ENCODE measurements at regions not wholly inside any gene's neighbourhood (a gene's known extent, or its start where the extent isn't known, plus 50 kb on each side); places are given as distances from the start of the nearest gene placed in this dataset.

DNA sequence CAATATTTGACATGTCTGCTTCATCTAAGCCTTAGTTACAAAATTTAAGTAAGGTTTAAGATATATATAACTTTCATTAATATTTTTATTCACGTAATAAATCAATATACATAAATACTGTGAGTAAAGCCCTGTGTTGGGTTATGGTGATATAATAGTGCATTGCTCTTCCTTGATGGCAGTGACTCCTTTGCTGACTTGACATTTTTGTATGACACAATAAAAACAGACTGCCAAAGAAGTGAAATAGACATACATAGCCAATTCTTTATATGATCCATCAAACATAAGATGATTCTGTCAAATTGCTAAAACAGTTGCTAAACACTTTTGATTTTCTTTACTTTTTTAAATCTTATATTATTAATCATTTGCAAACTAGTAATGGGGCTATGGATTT is 1518.2 kb downstream of the EFNA5 start:
- Histone ChIP-seq H3K27ac (ENCODE audit: low read depth, low read length) (no peak overlapping the region), H3K27me3 (ENCODE audit: insufficient read depth, low read length) (no peaks in the 10 kb centered on the region), H3K9me3 (ENCODE audit: control insufficient read depth in 1 of 2, low read length in 2 of 2) (no peaks in the 10 kb centered on the region), H3K36me3 (ENCODE audit: insufficient read depth, low read length) (no peaks in the 10 kb centered on the region), H3K4me3 (ENCODE audit: low read length in 2 of 2) (no peak overlapping the region), H3K4me1 (ENCODE audit: insufficient read depth, low read length) (no peaks in the 10 kb centered on the region)
- intact Hi-C loops (cut with micrococcal nuclease): no loop called here
- ChIA-PET POLR2A (ENCODE audit: partially characterized antibody) (no interaction called here), CTCF (ENCODE audit: partially characterized antibody) (no interaction called here)
- no peaks in the 10 kb centered on the region for H3K36me3 Mint-ChIP-seq
- no peaks in the 10 kb centered on the region for H3K27me3 Mint-ChIP-seq
- no peak overlapping the region for H3K27ac Mint-ChIP-seq
- H3K4me1 Mint-ChIP-seq: no peaks in the 10 kb centered on the region
- no peak for DNase-seq
- no peak overlapping the region for H3K4me3 Mint-ChIP-seq
- peaks cover 0 to 13% (median 5%) of the 10 kb centered on the region in 8 donors for H3K9me3 Mint-ChIP-seq

DNA sequence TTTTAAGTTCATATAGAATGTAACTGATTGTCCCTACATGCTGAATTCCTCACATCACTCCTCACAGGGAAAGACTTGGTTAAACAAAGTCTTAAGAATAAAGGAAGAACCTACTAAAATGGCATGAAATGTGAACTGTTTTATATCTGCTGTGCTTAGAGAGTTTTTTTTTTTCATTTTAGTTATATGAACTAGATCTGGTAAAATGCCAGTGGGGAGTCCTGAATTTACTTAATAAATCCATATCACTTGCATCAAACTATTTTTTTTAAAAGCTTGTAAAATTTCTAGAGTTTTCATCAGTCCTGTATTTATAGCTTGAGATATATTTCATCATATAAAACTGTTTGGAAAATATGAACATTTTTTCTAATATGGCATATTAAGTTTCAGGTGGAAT is 1528.6 kb downstream of the EFNA5 start:
- Histone ChIP-seq H3K27ac (ENCODE audit: low read depth, low read length) (no peak overlapping the region), H3K4me3 (ENCODE audit: low read length in 2 of 2) (no peak overlapping the region), H3K4me1 (ENCODE audit: insufficient read depth, low read length) (no peaks in the 10 kb centered on the region), H3K9me3 (ENCODE audit: control insufficient read depth in 1 of 2, low read length in 2 of 2) (no peaks in the 10 kb centered on the region), H3K27me3 (ENCODE audit: insufficient read depth, low read length) (no peaks in the 10 kb centered on the region), H3K36me3 (ENCODE audit: insufficient read depth, low read length) (no peaks in the 10 kb centered on the region)
- intact Hi-C loops (cut with micrococcal nuclease): no loop called here
- Mint-ChIP-seq H3K27me3 (no peaks in the 10 kb centered on the region), H3K4me3 (no peak overlapping the region), H3K4me1 (no peaks in the 10 kb centered on the region), H3K36me3 (no peaks in the 10 kb centered on the region), H3K9me3 (peaks cover 3 to 13% (median 8%) of the 10 kb centered on the region in 8 donors), H3K27ac (no peak overlapping the region)
- ChIA-PET POLR2A (ENCODE audit: partially characterized antibody) (no interaction called here), CTCF (ENCODE audit: partially characterized antibody) (no interaction called here)
- DNase-seq: no peak

DNA sequence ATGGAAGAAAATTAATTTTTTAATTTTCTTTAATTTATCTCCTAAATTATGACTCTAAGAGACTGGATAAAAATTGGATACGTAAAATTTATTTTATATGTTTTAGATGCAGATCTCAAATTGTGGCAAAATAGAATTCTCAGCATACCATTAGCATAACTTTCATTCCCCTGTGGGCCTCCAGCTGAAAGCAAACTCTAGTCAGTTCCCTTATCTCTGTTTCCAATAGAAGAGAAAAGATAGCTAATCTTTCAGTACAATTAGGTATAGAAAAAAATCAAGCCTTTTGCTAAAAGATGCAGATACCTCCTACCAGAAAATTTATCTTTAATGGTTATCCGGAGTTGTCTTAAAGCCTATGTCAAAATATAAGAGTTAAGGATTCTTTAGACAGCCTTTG is 1530.6 kb downstream of the EFNA5 start:
- Histone ChIP-seq H3K4me3 (ENCODE audit: low read length in 2 of 2) (no peak overlapping the region), H3K4me1 (ENCODE audit: insufficient read depth, low read length) (no peaks in the 10 kb centered on the region), H3K9me3 (ENCODE audit: control insufficient read depth in 1 of 2, low read length in 2 of 2) (no peaks in the 10 kb centered on the region), H3K27me3 (ENCODE audit: insufficient read depth, low read length) (no peaks in the 10 kb centered on the region), H3K27ac (ENCODE audit: low read depth, low read length) (no peak overlapping the region), H3K36me3 (ENCODE audit: insufficient read depth, low read length) (no peaks in the 10 kb centered on the region)
- POLR2A ChIA-PET (ENCODE audit: partially characterized antibody): no interaction called here
- Mint-ChIP-seq H3K4me1 (no peaks in the 10 kb centered on the region), H3K27ac (no peak overlapping the region), H3K4me3 (no peak overlapping the region), H3K36me3 (no peaks in the 10 kb centered on the region), H3K9me3 (peaks cover 0 to 12% (median 4%) of the 10 kb centered on the region in 8 donors), H3K27me3 (no peaks in the 10 kb centered on the region)
- CTCF ChIA-PET (ENCODE audit: partially characterized antibody): no interaction called here
- DNase-seq: no peak
- intact Hi-C loops (cut with micrococcal nuclease): no loop called here

DNA sequence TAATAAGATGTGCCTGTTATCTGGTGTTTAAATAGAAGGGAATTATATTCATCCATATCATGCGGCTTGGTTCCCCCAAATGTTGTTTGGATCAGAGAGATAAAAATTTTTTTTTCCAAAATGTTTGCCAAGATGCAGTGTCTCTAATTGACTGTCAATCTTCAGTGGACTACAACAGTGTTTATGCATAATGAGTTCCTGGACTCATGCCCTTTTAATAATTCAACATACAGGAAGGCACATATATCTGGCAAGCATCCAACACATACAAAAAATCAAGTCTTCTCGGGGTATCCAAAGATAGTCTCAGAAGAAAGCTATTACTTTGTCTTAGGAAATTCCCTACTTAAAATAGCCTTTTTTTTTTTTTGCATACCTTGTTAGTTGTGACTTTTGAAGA is 1534.7 kb downstream of the EFNA5 start:
- no peaks in the 10 kb centered on the region for H3K27me3 Mint-ChIP-seq
- no peaks in the 10 kb centered on the region for H3K4me1 Mint-ChIP-seq
- Histone ChIP-seq H3K4me1 (ENCODE audit: insufficient read depth, low read length) (no peaks in the 10 kb centered on the region), H3K9me3 (ENCODE audit: control insufficient read depth in 1 of 2, low read length in 2 of 2) (no peaks in the 10 kb centered on the region), H3K36me3 (ENCODE audit: insufficient read depth, low read length) (no peaks in the 10 kb centered on the region), H3K27me3 (ENCODE audit: insufficient read depth, low read length) (no peaks in the 10 kb centered on the region), H3K27ac (ENCODE audit: low read depth, low read length) (no peak overlapping the region), H3K4me3 (ENCODE audit: low read length in 2 of 2) (no peak overlapping the region)
- ChIA-PET CTCF (ENCODE audit: partially characterized antibody) (no interaction called here), POLR2A (ENCODE audit: partially characterized antibody) (interaction anchor here (0.6 kb wide), 1 partner anchor 516 kb away, joined by 6 read pairs; no protein-coding TSS in a partner anchor)
- intact Hi-C loops (cut with micrococcal nuclease): no loop called here
- no peak for DNase-seq
- H3K9me3 Mint-ChIP-seq: peaks cover 0 to 17% (median 5%) of the 10 kb centered on the region in 8 donors
- no peak overlapping the region for H3K4me3 Mint-ChIP-seq
- no peaks in the 10 kb centered on the region for H3K36me3 Mint-ChIP-seq
- H3K27ac Mint-ChIP-seq: no peak overlapping the region

DNA sequence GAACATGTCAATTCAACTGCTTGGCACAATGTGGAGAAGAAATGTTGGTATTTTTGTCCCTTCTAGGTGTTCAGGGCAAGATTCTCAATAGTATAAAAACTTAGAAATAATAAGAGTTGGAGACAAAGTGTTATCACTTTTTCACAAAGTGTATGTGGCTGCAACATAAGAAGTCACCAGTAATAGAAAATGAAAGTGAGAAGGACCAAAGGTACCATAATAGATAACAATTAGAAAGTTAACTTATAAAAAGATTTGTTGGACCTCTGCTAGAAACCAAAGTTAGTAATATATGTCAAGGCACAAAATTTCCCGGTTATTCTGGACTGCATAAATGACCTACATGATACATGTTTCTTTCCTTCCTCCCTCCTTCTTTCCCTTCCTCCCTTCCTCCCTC is 1535.3 kb downstream of the EFNA5 start:
- no peaks in the 10 kb centered on the region for H3K4me1 Mint-ChIP-seq
- H3K9me3 Mint-ChIP-seq: peaks cover 0 to 16% (median 5%) of the 10 kb centered on the region in 8 donors
- DNase-seq: no peak
- no peak overlapping the region for H3K4me3 ChIP-seq (ENCODE audit: low read length in 2 of 2)
- no peak overlapping the region for H3K4me3 Mint-ChIP-seq
- no peaks in the 10 kb centered on the region for H3K4me1 ChIP-seq (ENCODE audit: insufficient read depth, low read length)
- H3K27ac ChIP-seq (ENCODE audit: low read depth, low read length): no peak overlapping the region
- H3K27ac Mint-ChIP-seq: no peak overlapping the region
- H3K27me3 Mint-ChIP-seq: no peaks in the 10 kb centered on the region
- H3K36me3 ChIP-seq (ENCODE audit: insufficient read depth, low read length): no peaks in the 10 kb centered on the region
- H3K9me3 ChIP-seq (ENCODE audit: control insufficient read depth in 1 of 2, low read length in 2 of 2): no peaks in the 10 kb centered on the region
- H3K27me3 ChIP-seq (ENCODE audit: insufficient read depth, low read length): no peaks in the 10 kb centered on the region
- H3K36me3 Mint-ChIP-seq: no peaks in the 10 kb centered on the region
- ChIA-PET CTCF (ENCODE audit: partially characterized antibody) (no interaction called here), POLR2A (ENCODE audit: partially characterized antibody) (no interaction called here)
- intact Hi-C loops (cut with micrococcal nuclease): no loop called here

DNA sequence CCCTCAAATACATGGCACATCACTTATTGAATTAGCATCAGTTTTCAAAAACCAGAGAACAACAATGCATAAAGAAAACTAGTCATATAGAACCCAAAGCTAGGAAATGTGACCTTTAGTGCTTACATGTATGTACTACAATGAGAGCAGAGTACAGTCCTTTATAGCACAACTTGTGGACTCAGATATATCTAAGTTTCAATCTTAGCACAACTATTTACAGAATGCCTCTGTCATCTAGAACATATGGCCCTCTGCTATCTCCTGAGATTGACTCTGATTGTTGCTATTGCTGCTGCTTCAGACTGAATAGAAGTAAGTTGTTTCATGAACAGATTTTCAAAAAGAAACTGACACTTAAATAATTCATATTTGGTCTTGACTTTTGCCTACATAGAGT is 1536.2 kb downstream of the EFNA5 start:
- no peaks in the 10 kb centered on the region for H3K9me3 ChIP-seq (ENCODE audit: control insufficient read depth in 1 of 2, low read length in 2 of 2)
- Mint-ChIP-seq H3K9me3 (peaks cover 0 to 14% (median 4%) of the 10 kb centered on the region in 8 donors), H3K27me3 (no peaks in the 10 kb centered on the region), H3K36me3 (no peaks in the 10 kb centered on the region), H3K4me1 (no peaks in the 10 kb centered on the region), H3K4me3 (no peak overlapping the region), H3K27ac (no peak overlapping the region)
- intact Hi-C loops (cut with micrococcal nuclease): no loop called here
- no peak overlapping the region for H3K27ac ChIP-seq (ENCODE audit: low read depth, low read length)
- H3K4me3 ChIP-seq (ENCODE audit: low read length in 2 of 2): no peak overlapping the region
- DNase-seq: no peak
- H3K36me3 ChIP-seq (ENCODE audit: insufficient read depth, low read length): no peaks in the 10 kb centered on the region
- no peaks in the 10 kb centered on the region for H3K4me1 ChIP-seq (ENCODE audit: insufficient read depth, low read length)
- ChIA-PET CTCF (ENCODE audit: partially characterized antibody) (no interaction called here), POLR2A (ENCODE audit: partially characterized antibody) (no interaction called here)
- H3K27me3 ChIP-seq (ENCODE audit: insufficient read depth, low read length): no peaks in the 10 kb centered on the region

DNA sequence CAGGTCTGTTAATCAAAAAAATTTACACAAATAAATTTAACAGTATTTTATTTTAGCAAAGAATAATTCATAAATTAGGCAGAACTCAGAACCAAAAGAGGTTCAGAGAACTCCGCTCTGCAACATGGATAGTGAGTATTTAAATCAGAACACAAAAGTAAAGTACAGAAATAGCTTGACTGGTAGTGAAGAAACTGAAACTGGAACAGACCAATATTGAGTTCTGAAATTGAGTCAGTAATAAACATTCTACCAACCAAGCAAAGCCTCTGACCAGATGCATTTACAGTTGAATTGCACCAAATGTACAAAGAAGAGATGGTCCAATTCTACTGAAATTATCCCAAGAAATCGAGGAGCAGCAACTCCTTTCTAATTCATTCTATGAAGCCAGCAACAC is 1542.8 kb downstream of the EFNA5 start:
- no peaks in the 10 kb centered on the region for H3K4me1 Mint-ChIP-seq
- CTCF ChIA-PET (ENCODE audit: partially characterized antibody): no interaction called here
- Histone ChIP-seq H3K4me1 (ENCODE audit: insufficient read depth, low read length) (no peaks in the 10 kb centered on the region), H3K27me3 (ENCODE audit: insufficient read depth, low read length) (no peaks in the 10 kb centered on the region), H3K27ac (ENCODE audit: low read depth, low read length) (no peak overlapping the region), H3K9me3 (ENCODE audit: control insufficient read depth in 1 of 2, low read length in 2 of 2) (no peaks in the 10 kb centered on the region), H3K4me3 (ENCODE audit: low read length in 2 of 2) (no peak overlapping the region), H3K36me3 (ENCODE audit: insufficient read depth, low read length) (no peaks in the 10 kb centered on the region)
- no peak for DNase-seq
- intact Hi-C loops (cut with micrococcal nuclease): no loop called here
- peaks cover 0 to 11% (median 3%) of the 10 kb centered on the region in 8 donors for H3K9me3 Mint-ChIP-seq
- POLR2A ChIA-PET (ENCODE audit: partially characterized antibody): no interaction called here
- H3K27ac Mint-ChIP-seq: no peak overlapping the region
- no peak overlapping the region for H3K4me3 Mint-ChIP-seq
- H3K36me3 Mint-ChIP-seq: no peaks in the 10 kb centered on the region
- H3K27me3 Mint-ChIP-seq: no peaks in the 10 kb centered on the region

DNA sequence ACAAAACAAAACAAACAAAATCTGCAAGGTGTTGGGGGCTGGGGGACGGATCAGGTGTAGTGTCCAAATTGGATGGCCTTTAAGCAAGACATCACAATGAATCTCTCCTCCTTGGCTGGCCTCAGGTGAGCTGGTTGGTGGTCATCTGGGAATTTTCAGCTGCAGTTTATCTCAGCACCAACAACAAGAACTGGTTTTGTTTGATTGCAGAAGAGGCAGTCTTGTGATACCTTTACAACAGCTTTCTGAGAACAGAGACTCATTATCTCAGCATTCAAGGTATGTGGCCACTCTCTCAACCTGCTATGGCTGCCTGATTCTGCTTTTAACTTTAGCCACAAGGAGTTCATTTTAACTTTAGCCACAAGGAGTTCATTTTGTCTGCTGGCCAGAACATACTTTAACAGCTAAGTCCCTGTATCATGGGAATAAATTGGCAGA is 1543.4 kb downstream of the EFNA5 start:
- Mint-ChIP-seq H3K4me1 (no peaks in the 10 kb centered on the region), H3K9me3 (peaks cover 1 to 11% (median 4%) of the 10 kb centered on the region in 8 donors), H3K27me3 (no peaks in the 10 kb centered on the region), H3K27ac (no peak overlapping the region), H3K4me3 (no peak overlapping the region), H3K36me3 (no peaks in the 10 kb centered on the region)
- Histone ChIP-seq H3K27ac (ENCODE audit: low read depth, low read length) (no peak overlapping the region), H3K9me3 (ENCODE audit: control insufficient read depth in 1 of 2, low read length in 2 of 2) (no peaks in the 10 kb centered on the region), H3K36me3 (ENCODE audit: insufficient read depth, low read length) (no peaks in the 10 kb centered on the region), H3K4me1 (ENCODE audit: insufficient read depth, low read length) (no peaks in the 10 kb centered on the region), H3K27me3 (ENCODE audit: insufficient read depth, low read length) (no peaks in the 10 kb centered on the region), H3K4me3 (ENCODE audit: low read length in 2 of 2) (no peak overlapping the region)
- POLR2A ChIA-PET (ENCODE audit: partially characterized antibody): no interaction called here
- intact Hi-C loops (cut with micrococcal nuclease): no loop called here
- no peak for DNase-seq
- CTCF ChIA-PET (ENCODE audit: partially characterized antibody): no interaction called here
